ENCODE measurements at regions not wholly inside any gene's neighbourhood (a gene's known extent, or its start where the extent isn't known, plus 50 kb on each side); places are given as distances from the start of the nearest gene placed in this dataset.
"Not testable (repeated sequence)": the region's sequence is repeated elsewhere in the genome, so short reads cannot be mapped to it uniquely, and the experiment has no call there.

GRCh38 chr3:168782193-168782592 is 686.5 kb upstream of the GOLIM4 start:
- Mint-ChIP-seq H3K27me3 (ENCODE audit: insufficient read depth) (no peaks in the 10 kb centered on the region), H3K9me3 (no peaks in the 10 kb centered on the region), H3K4me1 (ENCODE audit: low read depth) (peaks cover 5% of the 10 kb centered on the region; the same call in 1 of the 2 replicates), H3K4me3 (no peak overlapping the region), H3K36me3 (ENCODE audit: low read depth) (no peaks in the 10 kb centered on the region), H3K27ac (no peak overlapping the region)
- TF ChIP-seq CTCF (IDR thresholded peaks at IDR 0.05), result no peak
- no peak for DNase-seq

- not testable (repeated sequence) for H3K9me3 Mint-ChIP-seq; DNase-seq; H3K27ac Mint-ChIP-seq; H3K4me1 Mint-ChIP-seq (ENCODE audit: low read depth); H3K27me3 Mint-ChIP-seq (ENCODE audit: insufficient read depth); H3K36me3 Mint-ChIP-seq (ENCODE audit: low read depth); H3K4me3 Mint-ChIP-seq
Observed at GRCh38 chr3:168779970-168780645, 684.4 kb upstream of the GOLIM4 start.

- no peaks in the 10 kb centered on the region for H3K36me3 Mint-ChIP-seq (ENCODE audit: low read depth)
- no peak for TF ChIP-seq CTCF (IDR thresholded peaks at IDR 0.05)
- H3K4me1 Mint-ChIP-seq (ENCODE audit: low read depth), result no peaks in the 10 kb centered on the region
- peaks cover 7% of the 10 kb centered on the region; the same call in 1 of the 2 replicates for H3K9me3 Mint-ChIP-seq
- no peak for DNase-seq
- H3K4me3 Mint-ChIP-seq, result no peak overlapping the region
- no peaks in the 10 kb centered on the region for H3K27me3 Mint-ChIP-seq (ENCODE audit: insufficient read depth)
- H3K27ac Mint-ChIP-seq, result no peak overlapping the region
Observed at GRCh38 chr3:168753724-168754123, 658.0 kb upstream of the GOLIM4 start.

- no peaks in the 10 kb centered on the region for H3K36me3 Mint-ChIP-seq (ENCODE audit: low read depth)
- no peaks in the 10 kb centered on the region for H3K27me3 Mint-ChIP-seq (ENCODE audit: insufficient read depth)
- peaks cover 3% of the 10 kb centered on the region; the same call in 1 of the 2 replicates for H3K9me3 Mint-ChIP-seq
- H3K27ac Mint-ChIP-seq, result no peak overlapping the region
- H3K4me3 Mint-ChIP-seq, result no peak overlapping the region
- DNase-seq, result no peak
- no peak for TF ChIP-seq CTCF (IDR thresholded peaks at IDR 0.05)
- H3K4me1 Mint-ChIP-seq (ENCODE audit: low read depth), result no peaks in the 10 kb centered on the region
Observed at GRCh38 chr3:168752339-168752738, 656.6 kb upstream of the GOLIM4 start.

GRCh38 chr3:168747697-168748096 is 652.0 kb upstream of the GOLIM4 start:
- H3K4me1 Mint-ChIP-seq (ENCODE audit: low read depth), result no peaks in the 10 kb centered on the region
- H3K4me3 Mint-ChIP-seq, result no peak overlapping the region
- no peak for DNase-seq
- H3K27me3 Mint-ChIP-seq (ENCODE audit: insufficient read depth), result no peaks in the 10 kb centered on the region
- no peaks in the 10 kb centered on the region; the same call in none of the 2 replicates for H3K36me3 Mint-ChIP-seq (ENCODE audit: low read depth)
- H3K27ac Mint-ChIP-seq, result no peak overlapping the region
- H3K9me3 Mint-ChIP-seq, result peaks cover 32% of the 10 kb centered on the region
- TF ChIP-seq CTCF (IDR thresholded peaks at IDR 0.05), result no peak

- H3K36me3 Mint-ChIP-seq (ENCODE audit: low read depth), result no peaks in the 10 kb centered on the region
- no peak overlapping the region for H3K27ac Mint-ChIP-seq
- no peak for DNase-seq
- H3K9me3 Mint-ChIP-seq, result peaks cover 15% of the 10 kb centered on the region
- no peaks in the 10 kb centered on the region for H3K4me1 Mint-ChIP-seq (ENCODE audit: low read depth)
- no peak for TF ChIP-seq CTCF (IDR thresholded peaks at IDR 0.05)
- H3K27me3 Mint-ChIP-seq (ENCODE audit: insufficient read depth), result no peaks in the 10 kb centered on the region
- no peak overlapping the region for H3K4me3 Mint-ChIP-seq
Observed at GRCh38 chr3:168738527-168739325, 643.0 kb upstream of the GOLIM4 start.
